Gastrocnemius medialis (tissue), 4 donors: ENCODE measurements at regions not wholly inside any gene's neighbourhood (a gene's known extent, or its start where the extent isn't known, plus 50 kb on each side); places are given as distances from the start of the nearest gene placed in this dataset.

Experiments used
- ATAC-seq, 2 donors: fragments of 150-250 bp; one replicate each; pipeline ENCODE4 v1.9.1; 2016
- DNase-seq, 2 donors: peaks; one replicate each; pipeline ENCODE4 v3.0.0-alpha.2; 2019
- H3K27ac ChIP-seq, 4 donors: fragments of 200-600 bp; sonication (generic); 1 replicate in 1 of 4; 2 replicates in 3 of 4; pipeline ENCODE4 v1.5.1; 2016 to 2018; ENCODE audit warnings: mild to moderate bottlenecking in 2 of 4, moderate library complexity in 1 of 4
- H3K27me3 ChIP-seq, 3 donors: fragments of 200-600 bp; sonication (generic) in 2 of 3; 1 replicate in 1 of 3; 2 replicates in 2 of 3; pipeline versions ENCODE4 v1.5.1 to v1.6.0; 2016 to 2019; ENCODE audit warnings: mild to moderate bottlenecking in 1 of 3, moderate library complexity in 1 of 3
- H3K36me3 ChIP-seq, 2 donors: fragments of 200-600 bp; sonication (generic) in 1 of 2; one replicate each; pipeline ENCODE4 v1.5.1; 2017 to 2018
- H3K4me1 ChIP-seq, 2 donors: fragments of 200-600 bp; sonication (generic) in 1 of 2; one replicate each; pipeline ENCODE4 v1.5.1; 2016 to 2017; ENCODE audit warnings: mild to moderate bottlenecking in 2 of 2
- H3K4me3 ChIP-seq, 4 donors: fragments of 200-600 bp; sonication (generic) in 3 of 4; 1 replicate in 1 of 4; 2 replicates in 3 of 4; pipeline ENCODE4 v1.5.1; 2016 to 2019; ENCODE audit warnings: mild to moderate bottlenecking in 2 of 4
- H3K9me3 ChIP-seq, 3 donors: fragments of 200-600 bp; sonication (generic) in 2 of 3; 1 replicate in 1 of 3; 2 replicates in 2 of 3; pipeline ENCODE4 v1.5.1; 2016 to 2019
- CTCF ChIP-seq, 5 experiments: fragments of 450-650 bp in 3 of 5; fragments of 200-600 bp in 2 of 5; sonication (generic) in 2 of 5; IDR thresholded peaks in 4 of 5; conservative IDR thresholded peaks in 1 of 5; 1 replicate in 4 of 5; 2 replicates in 1 of 5; pipeline ENCODE4 v1.5.1; 2016 to 2019; ENCODE audit warnings: antibody characterized with exemption in 5 of 5, mild to moderate bottlenecking in 3 of 5, moderate library complexity in 3 of 5
- POLR2A ChIP-seq, 2 donors: fragments of 450-650 bp; IDR thresholded peaks; one replicate each; pipeline ENCODE4 v1.6.1; 2017; ENCODE audit warnings: antibody characterized with exemption in 2 of 2, mild to moderate bottlenecking in 2 of 2, moderate library complexity in 2 of 2
- in situ Hi-C, 4 donors: fragments of 200-750 bp; cut with MboI; loops; one replicate each; pipeline versions ENCODE4 v1.15.0 to v1.8.0; 2017; ENCODE audit warnings: low sequenced_read_pairs in 4 of 4
- intact Hi-C: fragments of 100-400 bp; cut with DNase I; formaldehyde crosslinking; loops from one replicate; pipeline ENCODE4 v1.15.1; 2023; ENCODE audit warnings: low total_unique reads

DNA sequence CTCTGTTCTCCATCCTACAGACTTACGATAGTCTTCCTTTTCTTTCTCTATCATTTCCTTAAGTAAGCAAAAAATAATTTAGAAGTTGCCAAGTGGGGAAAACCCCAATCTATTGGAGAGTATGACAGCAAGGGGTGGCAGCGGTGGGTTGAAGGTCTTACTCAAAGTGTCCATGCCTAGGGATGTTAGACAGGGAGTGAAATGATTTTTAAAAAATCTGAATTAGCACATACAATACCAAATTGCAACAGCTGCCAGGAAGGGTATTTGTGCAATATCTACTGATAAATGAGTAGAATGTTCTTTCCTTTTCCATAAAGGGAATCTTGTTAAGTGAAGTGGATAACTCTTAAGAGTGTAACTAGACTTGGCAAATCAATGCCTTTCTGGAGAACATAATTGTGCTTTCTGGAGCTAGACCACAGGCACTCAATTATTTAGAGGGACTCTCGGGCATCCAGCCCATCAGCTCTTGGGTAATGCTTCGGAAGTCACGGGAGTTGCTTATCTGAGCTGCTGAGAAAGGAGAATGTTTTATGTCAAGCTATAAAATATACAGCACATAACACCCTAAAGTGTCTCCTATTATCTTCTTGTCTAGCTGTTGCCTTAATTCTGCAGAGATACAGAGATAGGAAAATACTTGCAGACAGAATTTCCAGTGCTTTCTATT, 151.5 kb downstream of the KCNJ2 start:
- TF ChIP-seq CTCF (IDR thresholded peaks at IDR 0.05 in 4 of 5, conservative IDR thresholded peaks at IDR 0.05 in 1 of 5) (no peak), POLR2A (IDR thresholded peaks at IDR 0.05) (no peak)
- no peaks in the 10 kb centered on the region for H3K9me3 ChIP-seq
- peaks cover 15 to 19% of the 10 kb centered on the region in 2 donors for H3K4me1 ChIP-seq
- H3K27ac ChIP-seq = no peak overlapping the region
- intact Hi-C loops (no loop called here), in situ Hi-C loops (no loop called here)
- H3K36me3 ChIP-seq = no peaks in the 10 kb centered on the region
- DNase-seq (no peak), ATAC-seq (no peak)
- H3K27me3 ChIP-seq = no peaks in the 10 kb centered on the region
- H3K4me3 ChIP-seq = no peak overlapping the region

DNA sequence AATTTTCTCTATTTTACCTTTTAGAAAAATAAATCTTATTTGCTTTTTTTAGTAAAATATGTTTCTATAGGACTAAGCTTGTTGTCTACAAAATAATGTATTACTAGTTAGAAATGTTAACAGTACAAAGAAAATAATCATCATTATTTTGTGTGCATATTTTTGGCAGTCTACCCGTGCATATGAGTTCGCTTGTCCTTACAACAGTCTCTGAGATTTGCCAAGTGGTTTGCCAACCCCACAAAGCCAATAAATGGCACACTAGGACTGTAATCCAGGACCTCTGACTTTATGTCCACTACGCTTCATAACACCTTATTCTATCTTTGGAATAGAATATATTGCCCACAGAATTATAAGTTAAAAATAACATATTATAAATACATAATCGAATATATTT, 152.0 kb downstream of the KCNJ2 start:
- intact Hi-C loops (no loop called here), in situ Hi-C loops (no loop called here)
- Histone ChIP-seq H3K4me3 (no peak overlapping the region), H3K27ac (no peak overlapping the region), H3K27me3 (no peaks in the 10 kb centered on the region), H3K4me1 (peaks cover 11 to 19% of the 10 kb centered on the region in 2 donors), H3K36me3 (no peaks in the 10 kb centered on the region), H3K9me3 (no peaks in the 10 kb centered on the region)
- TF ChIP-seq CTCF (IDR thresholded peaks at IDR 0.05 in 4 of 5, conservative IDR thresholded peaks at IDR 0.05 in 1 of 5) = no peak
- TF ChIP-seq POLR2A (IDR thresholded peaks at IDR 0.05) = no peak
- DNase-seq (no peak), ATAC-seq (no peak)

DNA sequence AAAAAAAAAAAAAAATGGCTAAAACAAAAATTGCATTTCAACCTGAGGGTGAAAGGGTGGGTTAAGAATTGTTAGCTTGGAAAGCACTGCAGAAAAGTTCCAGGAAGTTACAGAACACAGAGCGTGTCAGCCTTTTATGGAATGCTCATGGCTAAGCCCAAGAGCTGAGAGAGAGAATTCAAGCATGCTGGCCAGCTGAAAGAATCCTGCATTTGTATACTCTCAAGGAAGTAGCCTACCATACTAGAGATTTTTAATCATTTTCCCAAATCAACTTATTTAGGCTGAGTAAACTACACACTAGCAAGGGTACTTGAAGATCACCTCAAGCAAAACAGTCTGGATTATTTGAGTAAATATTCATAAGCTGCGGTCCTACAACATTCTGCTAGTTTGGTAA, 153.9 kb downstream of the KCNJ2 start:
- Histone ChIP-seq H3K27ac (no peak overlapping the region), H3K4me1 (peaks cover 2 to 10% of the 10 kb centered on the region in 2 donors), H3K36me3 (no peaks in the 10 kb centered on the region), H3K4me3 (no peak overlapping the region), H3K9me3 (no peaks in the 10 kb centered on the region), H3K27me3 (no peaks in the 10 kb centered on the region)
- no peak for ATAC-seq
- no peak for TF ChIP-seq POLR2A (IDR thresholded peaks at IDR 0.05)
- no peak for TF ChIP-seq CTCF (IDR thresholded peaks at IDR 0.05 in 4 of 5, conservative IDR thresholded peaks at IDR 0.05 in 1 of 5)
- no peak for DNase-seq
- in situ Hi-C loops = no loop called here
- intact Hi-C loops = no loop called here

DNA sequence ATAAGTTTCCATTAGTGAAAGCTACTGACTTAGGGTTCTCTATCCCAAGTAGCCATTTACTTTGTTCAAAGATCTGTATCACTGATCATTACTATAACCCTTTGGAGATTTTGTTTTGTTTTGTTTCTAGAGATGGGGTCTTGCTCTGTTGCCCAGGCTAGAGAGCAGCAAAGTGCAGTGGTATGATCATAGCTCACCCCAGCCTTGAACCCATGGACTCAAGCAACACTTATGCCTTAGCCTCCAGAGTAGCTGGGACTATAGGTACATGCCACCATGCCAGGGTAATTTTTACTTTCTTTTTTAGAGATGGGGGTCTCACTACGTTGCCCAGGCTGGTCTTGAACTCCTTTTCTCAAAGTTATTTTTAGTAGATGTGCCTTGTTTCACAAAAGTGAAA, 154.7 kb downstream of the KCNJ2 start:
- no peaks in the 10 kb centered on the region for H3K36me3 ChIP-seq
- intact Hi-C loops = no loop called here
- no peaks in the 10 kb centered on the region for H3K27me3 ChIP-seq
- no peak overlapping the region for H3K4me3 ChIP-seq
- ATAC-seq (no peak), DNase-seq (no peak)
- in situ Hi-C loops = no loop called here
- TF ChIP-seq POLR2A (IDR thresholded peaks at IDR 0.05) = no peak
- TF ChIP-seq CTCF (IDR thresholded peaks at IDR 0.05 in 4 of 5, conservative IDR thresholded peaks at IDR 0.05 in 1 of 5) = no peak
- H3K27ac ChIP-seq = no peak overlapping the region
- H3K4me1 ChIP-seq = peaks cover 10 to 13% of the 10 kb centered on the region in 2 donors
- no peaks in the 10 kb centered on the region for H3K9me3 ChIP-seq

GRCh38 chr17:70327279-70327678, 157.9 kb downstream of the KCNJ2 start:
- Histone ChIP-seq H3K27me3 (no peaks in the 10 kb centered on the region), H3K4me3 (no peak overlapping the region), H3K9me3 (no peaks in the 10 kb centered on the region), H3K4me1 (peaks cover 8 to 10% of the 10 kb centered on the region in 2 donors), H3K27ac (no peak overlapping the region), H3K36me3 (no peaks in the 10 kb centered on the region)
- intact Hi-C loops = no loop called here
- TF ChIP-seq POLR2A (IDR thresholded peaks at IDR 0.05) (no peak), CTCF (IDR thresholded peaks at IDR 0.05 in 4 of 5, conservative IDR thresholded peaks at IDR 0.05 in 1 of 5) (no peak)
- ATAC-seq = no peak
- in situ Hi-C loops = no loop called here
- no peak for DNase-seq
